ENCODE measurements at regions not wholly inside any gene's neighbourhood (a gene's known extent, or its start where the extent isn't known, plus 50 kb on each side); places are given as distances from the start of the nearest gene placed in this dataset.
"Not testable (repeated sequence)": the region's sequence is repeated elsewhere in the genome, so short reads cannot be mapped to it uniquely, and the experiment has no call there.

DNA sequence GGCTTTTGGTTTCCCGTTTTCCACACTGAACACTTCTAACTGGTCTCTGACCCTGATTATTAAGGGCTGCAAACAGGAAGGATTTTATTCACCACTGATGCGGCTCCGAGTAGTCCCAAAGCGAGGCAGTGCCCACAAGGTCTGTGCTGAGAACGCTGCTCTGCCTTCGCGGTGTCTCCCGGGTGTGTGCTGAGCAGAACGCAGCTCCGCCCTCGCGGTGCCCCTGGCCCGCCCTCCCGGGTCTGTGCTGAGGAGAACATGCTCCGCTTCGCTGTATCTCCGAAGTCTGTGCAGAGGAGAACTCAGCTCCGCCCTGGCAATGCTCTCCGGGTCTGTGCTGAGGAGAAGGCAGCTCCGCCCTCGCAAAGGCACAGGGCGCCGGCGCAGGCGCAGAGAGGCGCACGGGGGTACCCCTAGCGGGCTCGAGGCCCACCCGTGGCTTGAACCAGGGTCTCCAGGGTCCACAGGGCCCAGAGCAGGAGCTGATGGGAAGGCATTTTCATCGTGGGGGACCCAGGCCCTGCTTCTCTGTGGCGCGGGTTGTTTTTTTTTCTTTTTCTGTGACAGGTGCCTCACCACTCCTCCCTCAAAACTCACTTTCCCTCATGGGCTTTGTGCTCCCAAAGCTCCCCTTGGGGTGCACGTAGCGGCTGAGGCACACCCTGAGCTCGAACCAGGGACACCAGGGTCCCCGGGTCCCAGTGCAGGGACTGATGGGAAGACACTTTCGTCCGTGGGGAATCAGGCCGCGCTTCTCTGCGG lies 167.7 kb upstream of the ZNG1F start:
- TF ChIP-seq POLR2A, POLR2AphosphoS5 (IDR thresholded peaks at IDR 0.05): not testable (repeated sequence)
- TF ChIP-seq, protein P1, sequence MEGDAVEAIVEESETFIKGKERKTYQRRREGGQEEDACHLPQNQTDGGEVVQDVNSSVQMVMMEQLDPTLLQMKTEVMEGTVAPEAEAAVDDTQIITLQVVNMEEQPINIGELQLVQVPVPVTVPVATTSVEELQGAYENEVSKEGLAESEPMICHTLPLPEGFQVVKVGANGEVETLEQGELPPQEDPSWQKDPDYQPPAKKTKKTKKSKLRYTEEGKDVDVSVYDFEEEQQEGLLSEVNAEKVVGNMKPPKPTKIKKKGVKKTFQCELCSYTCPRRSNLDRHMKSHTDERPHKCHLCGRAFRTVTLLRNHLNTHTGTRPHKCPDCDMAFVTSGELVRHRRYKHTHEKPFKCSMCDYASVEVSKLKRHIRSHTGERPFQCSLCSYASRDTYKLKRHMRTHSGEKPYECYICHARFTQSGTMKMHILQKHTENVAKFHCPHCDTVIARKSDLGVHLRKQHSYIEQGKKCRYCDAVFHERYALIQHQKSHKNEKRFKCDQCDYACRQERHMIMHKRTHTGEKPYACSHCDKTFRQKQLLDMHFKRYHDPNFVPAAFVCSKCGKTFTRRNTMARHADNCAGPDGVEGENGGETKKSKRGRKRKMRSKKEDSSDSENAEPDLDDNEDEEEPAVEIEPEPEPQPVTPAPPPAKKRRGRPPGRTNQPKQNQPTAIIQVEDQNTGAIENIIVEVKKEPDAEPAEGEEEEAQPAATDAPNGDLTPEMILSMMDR (IDR thresholded peaks at IDR 0.05) = not testable (repeated sequence)
